Transverse colon (tissue), 4 donors: ENCODE measurements at regions not wholly inside any gene's neighbourhood (a gene's known extent, or its start where the extent isn't known, plus 50 kb on each side); places are given as distances from the start of the nearest gene placed in this dataset.

Experiments used
- DNase-seq: peaks from one replicate; pipeline ENCODE4 v3.0.0-alpha.2; 2019
- H3K27ac ChIP-seq, 4 donors: fragments of 200-600 bp; sonication (generic); 2 replicates each; pipeline ENCODE4 v1.5.1; 2016 to 2018; ENCODE audit warnings: inconsistent platforms in 4 of 4
- H3K27me3 ChIP-seq: fragments of 200-600 bp; sonication (generic); 2 replicates; pipeline ENCODE4 v1.5.1; 2017; ENCODE audit warnings: inconsistent platforms
- H3K36me3 ChIP-seq, 4 donors: fragments of 200-600 bp; sonication (generic); 2 replicates each; pipeline ENCODE4 v1.5.1; 2017 to 2019; ENCODE audit warnings: inconsistent platforms in 4 of 4
- H3K4me1 ChIP-seq, 4 donors: fragments of 200-600 bp; sonication (generic); 2 replicates each; pipeline ENCODE4 v1.5.1; 2017 to 2020; ENCODE audit warnings: inconsistent platforms in 4 of 4
- H3K4me3 ChIP-seq, 4 donors: fragments of 200-600 bp; sonication (generic); 1 replicate in 1 of 4; 2 replicates in 3 of 4; pipeline versions ENCODE4 v1.5.1 to v1.6.1; 2017 to 2019; ENCODE audit warnings: inconsistent platforms in 4 of 4
- H3K9me3 ChIP-seq, 2 donors: fragments of 200-600 bp; sonication (generic); 2 replicates each; pipeline ENCODE4 v1.5.1; 2017 to 2019; ENCODE audit warnings: inconsistent platforms in 2 of 2
- EP300 ChIP-seq: sonication (generic); formaldehyde crosslinking; IDR thresholded peaks from one replicate; pipeline ENCODE4 v1.6.1; 2017; ENCODE audit warnings: antibody characterized with exemption, low read depth
- POLR2A ChIP-seq: fragments of 450-650 bp; IDR thresholded peaks from one replicate; pipeline ENCODE4 v1.6.1; 2016; ENCODE audit warnings: antibody characterized with exemption, mild to moderate bottlenecking, moderate library complexity
- POLR2AphosphoS5 ChIP-seq, 3 donors: sonication (generic); formaldehyde crosslinking; IDR thresholded peaks; one replicate each; pipeline ENCODE4 v1.6.1; 2016; ENCODE audit warnings: antibody characterized with exemption in 3 of 3
- WGBS, 2 donors: methylation state at CpG; one replicate each; pipeline ENCODE4 v1.1.5; 2018; ENCODE audit warnings: low coverage in 1 of 2; 5-methylcytosine and 5-hydroxymethylcytosine counted together
- in situ Hi-C, 4 donors: fragments of 200-750 bp; cut with MboI; loops; one replicate each; pipeline versions ENCODE4 v1.15.0 to v1.15.1; 2017; ENCODE audit warnings: low sequenced_read_pairs in 3 of 4, low pct_ligation_motif_present in 1 of 4, low pct_unique_long_range_greater_than_20kb in 1 of 4
- intact Hi-C: fragments of 100-400 bp; cut with DNase I; formaldehyde crosslinking; loops from one replicate; pipeline ENCODE4 v1.15.1; 2023; ENCODE audit warnings: low total_unique reads
- TF ChIP-seq, protein P1 (sequence below), 5 experiments: fragments of 200-600 bp in 3 of 5; fragments of 450-650 bp in 2 of 5; sonication (generic) in 3 of 5; IDR thresholded peaks; 1 replicate in 2 of 5; 2 replicates in 3 of 5; pipeline ENCODE4 v1.5.1; 2016 to 2017; ENCODE audit warnings: antibody characterized with exemption in 5 of 5, inconsistent platforms in 3 of 5, mild to moderate bottlenecking in 2 of 5, moderate library complexity in 1 of 5

DNA sequence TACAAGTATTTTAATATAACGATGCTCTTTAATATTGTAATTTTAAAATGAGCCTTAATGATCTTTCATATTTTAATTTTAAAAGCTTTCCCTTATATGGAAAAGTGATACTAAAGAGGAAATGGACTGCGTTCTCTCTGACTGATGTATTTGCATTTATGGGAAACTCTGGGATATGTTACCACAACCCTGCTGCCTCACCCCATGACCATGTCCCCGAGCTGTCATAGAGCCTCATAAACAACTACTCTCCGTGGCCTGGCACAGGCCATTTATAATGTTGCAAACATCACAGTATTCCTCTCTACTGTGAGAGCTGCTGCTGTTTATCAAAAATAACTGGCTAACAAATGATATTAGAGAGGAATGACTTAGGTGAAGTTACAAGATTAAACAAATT is 75.8 kb upstream of the SEC11C start:
- intact Hi-C loops (loop anchor here (2.0 kb wide), 1 partner anchor 285 kb away; no protein-coding TSS in a partner anchor), in situ Hi-C loops (loop anchor here (25.0 kb wide), 3 partner anchors 527 to 677 kb away; no protein-coding TSS in a partner anchor)
- peaks cover 0 to 6% (median 0%) of the 10 kb centered on the region in 4 donors for H3K4me1 ChIP-seq
- H3K4me3 ChIP-seq: no peak overlapping the region
- no peak for DNase-seq
- H3K36me3 ChIP-seq: no peaks in the 10 kb centered on the region
- TF ChIP-seq POLR2A (no peak), EP300 (peak; percentile 80), POLR2AphosphoS5 (IDR thresholded peaks at IDR 0.05) (peak; percentile 39 to 62 (median 60))
- no peaks in the 10 kb centered on the region for H3K27me3 ChIP-seq
- peak overlapping the region in 2 of 4 donors; percentile 42 to 63 for H3K27ac ChIP-seq
- WGBS, 2 donors: 53 to 61% methylated on average over 3 to 4 of the region's 4 CpGs
- H3K9me3 ChIP-seq: no peaks in the 10 kb centered on the region

DNA sequence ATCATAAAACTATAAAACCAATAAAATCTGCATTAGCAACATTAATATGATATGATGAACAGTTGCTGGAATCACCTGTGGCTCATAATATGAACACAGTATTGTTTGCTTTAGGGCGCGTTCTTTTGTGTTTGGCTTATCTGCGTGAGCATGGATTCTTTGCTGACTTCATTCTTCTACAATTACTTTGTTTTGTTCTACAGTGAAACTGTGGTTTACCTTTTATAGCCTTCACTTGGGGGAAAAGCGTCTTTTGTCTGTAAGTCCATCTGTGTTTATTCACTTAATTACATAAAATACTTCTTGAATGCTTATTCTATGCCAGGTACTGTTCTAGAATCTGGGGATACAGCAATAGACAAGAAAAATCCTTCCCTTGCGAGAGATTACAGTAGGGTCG is 74.0 kb upstream of the SEC11C start:
- no peak for DNase-seq
- peaks cover 0 to 9% (median 0%) of the 10 kb centered on the region in 4 donors for H3K4me1 ChIP-seq
- intact Hi-C loops: loop anchor here (2.0 kb wide), 1 partner anchor 287 kb away; no protein-coding TSS in a partner anchor
- no peak overlapping the region for H3K4me3 ChIP-seq
- H3K27me3 ChIP-seq: no peaks in the 10 kb centered on the region
- H3K9me3 ChIP-seq: no peaks in the 10 kb centered on the region
- in situ Hi-C loops: loop anchor here (5.0 to 25.0 kb wide), 4 partner anchors 283 to 678 kb away; no protein-coding TSS in a partner anchor
- 54 to 63% methylated on average over 5 to 6 of the region's 6 CpGs for WGBS, 2 donors
- H3K27ac ChIP-seq: no peak overlapping the region
- TF ChIP-seq POLR2A: no peak
- no peak for TF ChIP-seq EP300
- TF ChIP-seq, protein P1, sequence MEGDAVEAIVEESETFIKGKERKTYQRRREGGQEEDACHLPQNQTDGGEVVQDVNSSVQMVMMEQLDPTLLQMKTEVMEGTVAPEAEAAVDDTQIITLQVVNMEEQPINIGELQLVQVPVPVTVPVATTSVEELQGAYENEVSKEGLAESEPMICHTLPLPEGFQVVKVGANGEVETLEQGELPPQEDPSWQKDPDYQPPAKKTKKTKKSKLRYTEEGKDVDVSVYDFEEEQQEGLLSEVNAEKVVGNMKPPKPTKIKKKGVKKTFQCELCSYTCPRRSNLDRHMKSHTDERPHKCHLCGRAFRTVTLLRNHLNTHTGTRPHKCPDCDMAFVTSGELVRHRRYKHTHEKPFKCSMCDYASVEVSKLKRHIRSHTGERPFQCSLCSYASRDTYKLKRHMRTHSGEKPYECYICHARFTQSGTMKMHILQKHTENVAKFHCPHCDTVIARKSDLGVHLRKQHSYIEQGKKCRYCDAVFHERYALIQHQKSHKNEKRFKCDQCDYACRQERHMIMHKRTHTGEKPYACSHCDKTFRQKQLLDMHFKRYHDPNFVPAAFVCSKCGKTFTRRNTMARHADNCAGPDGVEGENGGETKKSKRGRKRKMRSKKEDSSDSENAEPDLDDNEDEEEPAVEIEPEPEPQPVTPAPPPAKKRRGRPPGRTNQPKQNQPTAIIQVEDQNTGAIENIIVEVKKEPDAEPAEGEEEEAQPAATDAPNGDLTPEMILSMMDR (IDR thresholded peaks at IDR 0.05): no peak
- no peak for TF ChIP-seq POLR2AphosphoS5 (IDR thresholded peaks at IDR 0.05)
- no peaks in the 10 kb centered on the region for H3K36me3 ChIP-seq

DNA sequence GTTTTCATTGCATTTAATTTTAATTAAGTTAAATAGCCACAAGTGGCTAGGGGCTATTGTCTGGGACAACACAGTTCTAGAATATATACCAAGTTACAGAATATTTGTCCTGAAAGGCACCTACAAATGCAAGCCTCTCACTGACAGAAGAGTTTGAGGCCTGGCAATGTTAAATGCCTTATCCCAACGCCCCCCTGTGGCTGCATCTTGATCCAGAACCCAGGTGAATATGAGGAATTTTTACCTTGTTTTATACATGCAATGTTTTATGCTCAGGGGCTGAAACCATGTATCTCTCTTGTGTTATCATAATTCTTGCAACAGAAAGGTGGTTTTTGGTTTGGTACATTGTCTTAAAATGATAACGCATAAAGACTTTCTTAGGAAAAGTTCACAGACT is 71.8 kb upstream of the SEC11C start:
- in situ Hi-C loops: loop anchor here (5.0 to 25.0 kb wide), 4 partner anchors 286 to 681 kb away; no protein-coding TSS in a partner anchor

DNA sequence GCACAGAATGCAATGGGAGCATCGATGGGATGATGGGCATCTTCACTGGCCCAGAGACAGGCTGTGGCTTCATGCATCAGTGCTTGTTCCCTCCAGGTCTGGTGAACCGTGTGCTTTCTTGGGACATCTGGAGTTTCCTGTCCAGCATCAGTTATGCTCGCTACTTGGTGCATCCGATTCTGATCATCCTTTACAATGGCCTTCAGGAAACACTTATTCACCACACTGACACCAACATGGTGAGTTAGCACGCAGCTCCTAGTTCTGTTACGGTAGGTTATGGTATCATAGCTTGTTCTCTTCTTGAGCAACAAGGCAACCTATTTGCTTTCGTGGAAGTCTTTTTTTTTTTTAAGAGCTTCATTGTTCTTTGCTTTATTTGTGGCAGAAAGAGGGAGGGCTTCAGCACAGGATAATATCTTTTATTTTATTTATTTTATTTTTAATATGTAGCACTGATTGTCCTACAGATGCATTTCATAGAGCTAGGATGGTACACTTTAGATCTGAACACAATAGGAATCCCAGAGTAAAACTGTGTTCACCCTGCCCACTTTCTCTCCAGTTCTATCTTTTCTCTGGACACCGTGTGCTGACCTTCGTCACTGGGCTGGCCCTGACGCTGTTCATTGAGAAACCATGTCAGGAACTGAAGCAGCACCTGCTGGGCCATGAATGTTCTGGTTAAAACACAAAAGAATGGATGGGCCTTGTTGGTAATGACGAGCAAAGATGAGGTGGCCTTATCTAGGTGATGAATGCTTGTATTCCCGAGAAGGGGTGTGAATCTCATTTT is 71.2 kb upstream of the SEC11C start:
- WGBS, 2 donors: 91 to 92% methylated on average over 5 to 12 of the region's 12 CpGs
- no peak for TF ChIP-seq POLR2A
- no peak for TF ChIP-seq EP300
- no peak for TF ChIP-seq POLR2AphosphoS5 (IDR thresholded peaks at IDR 0.05)
- TF ChIP-seq, protein P1 (IDR thresholded peaks at IDR 0.05): no peak
- H3K4me1 ChIP-seq: peaks cover 0 to 5% (median 0%) of the 10 kb centered on the region in 4 donors
- no peak for DNase-seq
- H3K9me3 ChIP-seq: no peaks in the 10 kb centered on the region
- H3K27me3 ChIP-seq: no peaks in the 10 kb centered on the region
- in situ Hi-C loops: loop anchor here (5.0 to 25.0 kb wide), 4 partner anchors 286 to 681 kb away; no protein-coding TSS in a partner anchor
- no peaks in the 10 kb centered on the region for H3K36me3 ChIP-seq
- H3K27ac ChIP-seq: no peak overlapping the region
- no peak overlapping the region for H3K4me3 ChIP-seq
- intact Hi-C loops: no loop called here

More for the DNA sequence above, 71.8 kb upstream of the SEC11C start:
- WGBS, 2 donors: 55 to 65% methylated on average over 2 of the region's 2 CpGs
- Histone ChIP-seq H3K9me3 (no peaks in the 10 kb centered on the region), H3K27ac (no peak overlapping the region), H3K27me3 (no peaks in the 10 kb centered on the region), H3K4me3 (no peak overlapping the region), H3K36me3 (no peaks in the 10 kb centered on the region), H3K4me1 (peaks cover 0 to 9% (median 0%) of the 10 kb centered on the region in 4 donors)
- intact Hi-C loops: no loop called here
- DNase-seq: no peak
- TF ChIP-seq, protein P1 (IDR thresholded peaks at IDR 0.05): peak in 4 of 5 experiments; percentile 17 to 24 (median 20)
- TF ChIP-seq POLR2AphosphoS5 (IDR thresholded peaks at IDR 0.05): no peak
- TF ChIP-seq EP300: no peak
- TF ChIP-seq POLR2A: no peak
